K562 (cell line): ENCODE measurements at regions not wholly inside any gene's neighbourhood (a gene's known extent, or its start where the extent isn't known, plus 50 kb on each side); places are given as distances from the start of the nearest gene placed in this dataset.

Experiments
- ATAC-seq: fragments of 200-7000 bp; cut with Tn5 transposase; 3 replicates; pipeline ENCODE4 v1.9.1; 2020; ENCODE audit warnings: moderate library complexity
- BruUV-seq: library from RNA; stranded (reverse); fragments of 400-500 nt; replicated peaks from 2 replicates; lab custom pipeline; 2021; lab: Mats Ljungman, UMichigan
- CTCF ChIA-PET: fragments of 300-600 bp; formaldehyde crosslinking; extraction: SDS; loops from one replicate; lab custom pipeline; 2021; ENCODE audit warnings: low intra/inter-chr PET ratio; lab: Yijun Ruan, JAX
- POLR2A ChIA-PET: fragments of 300-600, 350-650 bp; sonication (Branson Sonifier 250); formaldehyde crosslinking; extraction: SDS; loops from one replicate; lab custom pipeline; 2021; ENCODE audit warnings: antibody characterized with exemption, inconsistent platforms; lab: Yijun Ruan, JAX
- DNase-seq, 4 experiments: peaks; one replicate each; pipeline versions ENCODE4 v3.0.0 to v3.0.0-alpha.2; 2011 to 2018; ENCODE audit warnings: low spot score in 3 of 4, mixed read lengths in 3 of 4; ENCODE audit errors: extremely low read depth in 1 of 4
- FAIRE-seq: peaks from 2 replicates; lab custom pipeline; 2011; peaks lifted over from hg19 to GRCh38; lab: Jason Lieb, UNC
- H2AFZ ChIP-seq: 2 replicates; pipeline ENCODE4 v1.6.0; 2011; ENCODE audit warnings: low read depth, low read length, control low read depth, inconsistent platforms
- H3K27ac ChIP-seq: fragments of 200-600 bp; 3 replicates; pipeline ENCODE4 v1.8.0; 2011; ENCODE audit warnings: low read depth, mild to moderate bottlenecking, control low read depth, inconsistent platforms, low read length, moderate library complexity, mixed read lengths; ENCODE audit errors: extremely low read depth
- H3K27me3 ChIP-seq, 2 experiments: fragments of 300-600 bp in 1 of 2; 2 replicates in 1 of 2; 3 replicates in 1 of 2; pipeline versions ENCODE4 v1.6.0 to v1.8.0; 2011; ENCODE audit warnings: inconsistent platforms in 2 of 2, low read length in 2 of 2, mild to moderate bottlenecking in 1 of 2, mixed read lengths in 1 of 2, moderate library complexity in 1 of 2; ENCODE audit not compliant: control insufficient read depth in 2 of 2, insufficient read depth in 2 of 2
- H3K36me3 ChIP-seq: fragments of 300-600 bp; 3 replicates; pipeline ENCODE4 v1.8.0; 2011; ENCODE audit warnings: mild to moderate bottlenecking, low read length, inconsistent platforms; ENCODE audit not compliant: control insufficient read depth, insufficient read depth
- H3K4me1 ChIP-seq, 2 experiments: fragments of 200-600 bp in 1 of 2; replicated peaks in 1 of 2; 2 replicates in 1 of 2; 3 replicates in 1 of 2; pipeline versions ENCODE4 v1.5.1 to v1.8.0; 2011; ENCODE audit warnings: inconsistent platforms in 2 of 2, low read length in 2 of 2, mild to moderate bottlenecking in 1 of 2, mixed read lengths in 1 of 2, moderate library complexity in 1 of 2; ENCODE audit not compliant: control insufficient read depth in 2 of 2, insufficient read depth in 2 of 2
- H3K4me2 ChIP-seq: 2 replicates; pipeline ENCODE4 v1.6.1; 2011; ENCODE audit warnings: low read length, control low read depth, inconsistent platforms, mixed read lengths; ENCODE audit not compliant: insufficient read depth
- H3K4me3 ChIP-seq: fragments of 200-600 bp; sonication (generic), shearing (Covaris generic); 2 replicates; pipeline ENCODE4 v1.5.1; 2016; ENCODE audit warnings: control low read depth, inconsistent platforms
- H3K79me2 ChIP-seq: fragments of 200-600 bp; 3 replicates; pipeline ENCODE4 v1.8.0; 2011; ENCODE audit warnings: low read length, inconsistent platforms; ENCODE audit not compliant: control insufficient read depth, insufficient read depth
- H3K9ac ChIP-seq, 2 experiments: 2 replicates each; pipeline versions ENCODE4 v1.6.0 to v1.6.1; 2011; ENCODE audit warnings: low read depth in 2 of 2, low read length in 2 of 2, control low read depth in 1 of 2, inconsistent platforms in 1 of 2, mild to moderate bottlenecking in 1 of 2, mixed read lengths in 1 of 2; ENCODE audit not compliant: insufficient read depth in 1 of 2
- H3K9me1 ChIP-seq: one replicate; pipeline ENCODE4 v1.6.0; 2011; ENCODE audit warnings: inconsistent platforms, mild to moderate bottlenecking, low read length, moderate library complexity; ENCODE audit not compliant: control insufficient read depth, insufficient read depth
- H3K9me3 ChIP-seq: replicated peaks from 2 replicates; pipeline ENCODE4 v1.5.1; 2011; ENCODE audit warnings: low read depth, low read length, inconsistent platforms; ENCODE audit not compliant: control insufficient read depth, insufficient read depth
- H4K20me1 ChIP-seq: replicated peaks from 2 replicates; pipeline ENCODE4 v1.6.1; 2011; ENCODE audit warnings: low read length, inconsistent platforms, mixed read lengths; ENCODE audit not compliant: control insufficient read depth, insufficient read depth
- AFF1 ChIP-seq, 2 experiments: fragments of 450-650 bp; IDR thresholded peaks; 2 replicates each; pipeline ENCODE4 v1.6.1; 2018; ENCODE audit warnings: mild to moderate bottlenecking in 2 of 2, low read depth in 1 of 2; ENCODE audit not compliant: partially characterized antibody in 2 of 2
- E2F1 ChIP-seq: sonication (generic); formaldehyde crosslinking; IDR thresholded peaks from 2 replicates; pipeline ENCODE4 v1.8.1; 2023; ENCODE audit warnings: mild to moderate bottlenecking, missing genetic modification reagents, moderate library complexity
- POLR2G ChIP-seq: fragments of 200-400 bp; formaldehyde crosslinking; IDR thresholded peaks from 2 replicates; pipeline ENCODE4 v1.6.1; 2017; ENCODE audit warnings: low read depth, mild to moderate bottlenecking, antibody characterized with exemption, low read length, moderate library complexity
- TARDBP ChIP-seq: fragments of 450-650 bp; IDR thresholded peaks from 2 replicates; pipeline ENCODE4 v1.6.1; 2016
- ZNF140 ChIP-seq: fragments of 250-450 bp; sonication (Bioruptor Pico); IDR thresholded peaks from 2 replicates; pipeline ENCODE4 v1.8.0; 2021; ENCODE audit warnings: moderate library complexity, mild to moderate bottlenecking, inconsistent platforms
- in situ Hi-C: fragments of 300-500 bp; cut with MboI; formaldehyde crosslinking; loops from 4 replicates; pipeline ENCODE4 v1.15.0; 2018; ENCODE audit warnings: inconsistent platforms, mixed read lengths
- intact Hi-C: fragments of 100-400 bp; cut with micrococcal nuclease; formaldehyde crosslinking; loops from 2 replicates; pipeline ENCODE4 v1.14.2; 2022

DNA sequence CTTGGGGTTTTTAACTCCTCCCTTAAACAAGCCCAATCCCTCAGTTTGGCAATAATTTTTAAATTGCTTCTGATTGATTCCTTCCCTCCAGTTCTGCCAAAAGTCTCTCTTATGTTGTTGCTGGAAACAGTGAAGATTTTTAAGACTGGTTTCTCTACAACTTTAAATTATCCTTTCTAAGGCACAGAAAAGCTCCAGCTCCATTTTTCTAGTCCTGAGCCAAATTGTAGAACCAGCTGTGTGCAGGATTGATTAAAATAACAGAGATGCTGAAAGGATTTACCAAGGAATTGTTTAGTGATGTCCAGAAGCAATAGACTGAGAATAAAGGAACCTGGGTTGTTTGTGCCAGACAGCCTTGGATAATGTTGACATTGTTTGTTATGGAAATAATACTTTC, 111.3 kb downstream of the NUDT12 start:
- intact Hi-C loops = no loop called here
- no peaks in the 10 kb centered on the region; the same call in 1 of the 2 replicates for H4K20me1 ChIP-seq
- H3K9ac ChIP-seq = no peak overlapping the region
- no peak overlapping the region for H3K27ac ChIP-seq
- ATAC-seq (no peak), FAIRE-seq (no peak), DNase-seq (no peak)
- no peak overlapping the region for H3K4me2 ChIP-seq
- ChIA-PET POLR2A (no interaction called here), CTCF (no interaction called here)
- H3K9me3 ChIP-seq = no peaks in the 10 kb centered on the region
- H3K79me2 ChIP-seq = no peaks in the 10 kb centered on the region
- in situ Hi-C loops = no loop called here
- TF ChIP-seq AFF1 (IDR thresholded peaks at IDR 0.05; ENCODE audit: low read depth in 1 of 2, partially characterized antibody in 2 of 2) = no peak
- TF ChIP-seq TARDBP = no peak
- no peak for TF ChIP-seq E2F1 (CRISPR knock-in tag)
- no peak for TF ChIP-seq ZNF140 (CRISPR knock-in tag)
- no peak for TF ChIP-seq POLR2G
- BruUV-seq = no TSS peak
- H3K9me1 ChIP-seq = no peaks in the 10 kb centered on the region
- no peaks in the 10 kb centered on the region for H3K4me1 ChIP-seq
- H2AFZ ChIP-seq = no peak overlapping the region
- no peak overlapping the region for H3K4me3 ChIP-seq
- H3K36me3 ChIP-seq = no peaks in the 10 kb centered on the region
- H3K27me3 ChIP-seq = no peaks in the 10 kb centered on the region
